ENCODE measurements at regions not wholly inside any gene's neighbourhood (a gene's known extent, or its start where the extent isn't known, plus 50 kb on each side); places are given as distances from the start of the nearest gene placed in this dataset.

DNA sequence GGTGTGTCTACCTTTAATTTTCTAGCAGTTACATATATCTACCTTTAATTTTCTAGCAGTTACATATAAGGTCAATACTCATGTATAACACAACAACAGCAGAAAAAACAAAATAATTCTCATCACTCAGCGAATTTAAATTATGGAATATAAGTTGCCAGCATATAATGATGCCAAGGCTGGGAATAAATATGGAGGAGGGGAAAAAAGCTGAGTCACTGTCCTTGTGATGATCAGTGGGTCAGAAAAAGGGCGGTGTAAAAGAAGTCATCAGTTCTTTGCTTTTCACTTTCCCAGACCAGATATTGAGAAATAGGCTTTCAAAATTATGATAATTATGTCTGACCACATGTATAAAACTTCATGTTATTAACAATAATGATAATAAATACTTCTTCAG lies 1471.7 kb downstream of the CDH8 start:
- ChIA-PET CTCF (ENCODE audit: low intra/inter-chr PET ratio) (no interaction called here), POLR2A (no interaction called here)
- DNase-seq (ENCODE audit: extremely low read depth in 1 of 4, low spot score in 3 of 4) = no peak
- 0 out of 2 replicates have a peak, but pooled peaks have one; percentile 17 for TF ChIP-seq MAFG (tag; conservative IDR thresholded peaks at IDR 0.05)
- no peak for TF ChIP-seq SMARCE1 (IDR thresholded peaks at IDR 0.05)
- TF ChIP-seq CTBP1 (IDR thresholded peaks at IDR 0.05; ENCODE audit: borderline replicate concordance) = no peak
- peak; percentile 12; the same call in 1 of the 2 replicates for TF ChIP-seq ZNF316 (IDR thresholded peaks at IDR 0.05)
- intact Hi-C loops (cut with micrococcal nuclease) (no loop called here), in situ Hi-C loops (cut with MboI) (no loop called here)
- FAIRE-seq = no peak
- H3K9me1 ChIP-seq (ENCODE audit: control insufficient read depth, insufficient read depth, low read length) = no peaks in the 10 kb centered on the region
- H3K4me1 ChIP-seq (replicated peaks in 1 of 2; ENCODE audit: control insufficient read depth in 2 of 2, insufficient read depth in 2 of 2, low read length in 2 of 2) = no peaks in the 10 kb centered on the region
- no peaks in the 10 kb centered on the region for H3K36me3 ChIP-seq (ENCODE audit: control insufficient read depth, insufficient read depth, low read length)
- ATAC-seq = no peak
- H3K4me3 ChIP-seq = no peak overlapping the region
- no peak overlapping the region for H3K4me2 ChIP-seq (ENCODE audit: insufficient read depth, low read length)
- no peak overlapping the region for H2AFZ ChIP-seq (ENCODE audit: low read depth, low read length)
- 0% methylated on average over 2 of the region's 2 CpGs for WGBS (ENCODE audit: insufficient coverage, low coverage, missing lambda C conversion rate)
- no peaks in the 10 kb centered on the region for H3K9me3 ChIP-seq (replicated peaks; ENCODE audit: control insufficient read depth, insufficient read depth, low read depth, low read length)
- H3K79me2 ChIP-seq (ENCODE audit: control insufficient read depth, insufficient read depth, low read length) = no peaks in the 10 kb centered on the region
- no peak overlapping the region for H3K27ac ChIP-seq (ENCODE audit: extremely low read depth, low read depth, low read length)
- no peak overlapping the region for H3K9ac ChIP-seq (ENCODE audit: insufficient read depth in 1 of 2, low read depth in 2 of 2, low read length in 2 of 2)
- no TSS peak for BruUV-seq (replicated peaks)
- no peaks in the 10 kb centered on the region for H3K27me3 ChIP-seq (ENCODE audit: control insufficient read depth in 2 of 2, insufficient read depth in 2 of 2, low read length in 2 of 2)
- no peaks in the 10 kb centered on the region for H4K20me1 ChIP-seq (replicated peaks; ENCODE audit: control insufficient read depth, insufficient read depth, low read length)

- no peaks in the 10 kb centered on the region for H3K79me2 ChIP-seq (ENCODE audit: control insufficient read depth, insufficient read depth, low read length)
- BruUV-seq (replicated peaks) = no TSS peak
- ChIA-PET POLR2A (no interaction called here), CTCF (ENCODE audit: low intra/inter-chr PET ratio) (interaction anchor here (0.7 kb wide), 1 partner anchor 868 kb away, joined by 3 read pairs; no protein-coding TSS in a partner anchor)
- no peak overlapping the region for H3K27ac ChIP-seq (ENCODE audit: extremely low read depth, low read depth, low read length)
- H4K20me1 ChIP-seq (replicated peaks; ENCODE audit: control insufficient read depth, insufficient read depth, low read length) = no peaks in the 10 kb centered on the region
- in situ Hi-C loops (cut with MboI) = no loop called here
- FAIRE-seq (no peak), ATAC-seq (no peak), DNase-seq (ENCODE audit: extremely low read depth in 1 of 4, low spot score in 3 of 4) (no peak)
- no peaks in the 10 kb centered on the region for H3K27me3 ChIP-seq (ENCODE audit: control insufficient read depth in 2 of 2, insufficient read depth in 2 of 2, low read length in 2 of 2)
- H3K36me3 ChIP-seq (ENCODE audit: control insufficient read depth, insufficient read depth, low read length) = no peaks in the 10 kb centered on the region
- intact Hi-C loops (cut with micrococcal nuclease) = no loop called here
- no peak overlapping the region for H3K4me2 ChIP-seq (ENCODE audit: insufficient read depth, low read length)
- no peak overlapping the region for H2AFZ ChIP-seq (ENCODE audit: low read depth, low read length)
- no peaks in the 10 kb centered on the region for H3K4me1 ChIP-seq (replicated peaks in 1 of 2; ENCODE audit: control insufficient read depth in 2 of 2, insufficient read depth in 2 of 2, low read length in 2 of 2)
- H3K4me3 ChIP-seq = no peak overlapping the region
- H3K9me3 ChIP-seq (replicated peaks; ENCODE audit: control insufficient read depth, insufficient read depth, low read depth, low read length) = no peaks in the 10 kb centered on the region
- H3K9me1 ChIP-seq (ENCODE audit: control insufficient read depth, insufficient read depth, low read length) = no peaks in the 10 kb centered on the region
- no peak overlapping the region for H3K9ac ChIP-seq (ENCODE audit: insufficient read depth in 1 of 2, low read depth in 2 of 2, low read length in 2 of 2)
- TF ChIP-seq ZBED1 (IDR thresholded peaks at IDR 0.05) = no peak
- TF ChIP-seq MCM5 (IDR thresholded peaks at IDR 0.05; ENCODE audit: low read depth) = no peak
- no peak for TF ChIP-seq XRCC3 (IDR thresholded peaks at IDR 0.05)
- TF ChIP-seq, protein P1, sequence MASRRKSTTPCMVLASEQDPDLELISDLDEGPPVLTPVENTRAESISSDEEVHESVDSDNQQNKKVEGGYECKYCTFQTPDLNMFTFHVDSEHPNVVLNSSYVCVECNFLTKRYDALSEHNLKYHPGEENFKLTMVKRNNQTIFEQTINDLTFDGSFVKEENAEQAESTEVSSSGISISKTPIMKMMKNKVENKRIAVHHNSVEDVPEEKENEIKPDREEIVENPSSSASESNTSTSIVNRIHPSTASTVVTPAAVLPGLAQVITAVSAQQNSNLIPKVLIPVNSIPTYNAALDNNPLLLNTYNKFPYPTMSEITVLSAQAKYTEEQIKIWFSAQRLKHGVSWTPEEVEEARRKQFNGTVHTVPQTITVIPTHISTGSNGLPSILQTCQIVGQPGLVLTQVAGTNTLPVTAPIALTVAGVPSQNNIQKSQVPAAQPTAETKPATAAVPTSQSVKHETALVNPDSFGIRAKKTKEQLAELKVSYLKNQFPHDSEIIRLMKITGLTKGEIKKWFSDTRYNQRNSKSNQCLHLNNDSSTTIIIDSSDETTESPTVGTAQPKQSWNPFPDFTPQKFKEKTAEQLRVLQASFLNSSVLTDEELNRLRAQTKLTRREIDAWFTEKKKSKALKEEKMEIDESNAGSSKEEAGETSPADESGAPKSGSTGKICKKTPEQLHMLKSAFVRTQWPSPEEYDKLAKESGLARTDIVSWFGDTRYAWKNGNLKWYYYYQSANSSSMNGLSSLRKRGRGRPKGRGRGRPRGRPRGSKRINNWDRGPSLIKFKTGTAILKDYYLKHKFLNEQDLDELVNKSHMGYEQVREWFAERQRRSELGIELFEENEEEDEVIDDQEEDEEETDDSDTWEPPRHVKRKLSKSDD (conservative IDR thresholded peaks at IDR 0.05; ENCODE audit: low read length) = no peak
- no peak for TF ChIP-seq NR2C2 (CRISPR knock-in tag; IDR thresholded peaks at IDR 0.05)
- no peak for TF ChIP-seq NR2C2 (tag; IDR thresholded peaks at IDR 0.05)
- no peak for TF ChIP-seq ZNF3 (CRISPR knock-in tag; IDR thresholded peaks at IDR 0.05)
- no peak for TF ChIP-seq KDM2B (CRISPR knock-in tag; IDR thresholded peaks at IDR 0.05)
- no peak for TF ChIP-seq ZNF232 (CRISPR knock-in tag; IDR thresholded peaks at IDR 0.05)
- TF ChIP-seq SIX5 (IDR thresholded peaks at IDR 0.05; ENCODE audit: borderline replicate concordance in 1 of 2, insufficient read depth in 1 of 2, low read depth in 1 of 2, low read length in 2 of 2) = no peak
- TF ChIP-seq HNRNPK (IDR thresholded peaks at IDR 0.05; ENCODE audit: low read depth, low read length, poor library complexity, severe bottlenecking) = no peak
- no peak for TF ChIP-seq ZNF212 (CRISPR knock-in tag; IDR thresholded peaks at IDR 0.05)
- no peak for TF ChIP-seq PHB (CRISPR knock-in tag; IDR thresholded peaks at IDR 0.05)
- no peak for TF ChIP-seq ZZZ3 (IDR thresholded peaks at IDR 0.05)
- no peak for TF ChIP-seq POLR2AphosphoS5 (IDR thresholded peaks at IDR 0.05; ENCODE audit: control insufficient read depth, insufficient read depth, low read depth, low read length)
Observed at GRCh38 chr16:60563166-60563565, 1473.1 kb downstream of the CDH8 start.
